Spleen (tissue), 11 donors: ENCODE measurements at regions not wholly inside any gene's neighbourhood (a gene's known extent, or its start where the extent isn't known, plus 50 kb on each side); places are given as distances from the start of the nearest gene placed in this dataset.
"Not testable (repeated sequence)": the region's sequence is repeated elsewhere in the genome, so short reads cannot be mapped to it uniquely, and the experiment has no call there.

Source experiments
- DNase-seq: peaks from one replicate; pipeline ENCODE4 v3.0.0-alpha.2; 2020
- H3K27ac ChIP-seq, 8 donors: fragments of 200-600 bp; sonication (generic) in 7 of 8; 1 replicate in 4 of 8; 2 replicates in 4 of 8; pipeline versions ENCODE4 v1.5.0 to v1.8.0; 2016 to 2021; ENCODE audit warnings: inconsistent platforms in 4 of 8, mild to moderate bottlenecking in 4 of 8, moderate library complexity in 1 of 8
- H3K27me3 ChIP-seq, 7 donors: fragments of 200-600 bp; sonication (generic) in 6 of 7; replicated peaks in 1 of 7; 1 replicate in 4 of 7; 2 replicates in 3 of 7; pipeline versions ENCODE4 v1.5.0 to v1.8.0; 2016 to 2021; ENCODE audit warnings: inconsistent platforms in 3 of 7, mild to moderate bottlenecking in 1 of 7
- H3K36me3 ChIP-seq, 6 donors: fragments of 200-600 bp; sonication (generic) in 5 of 6; 1 replicate in 4 of 6; 2 replicates in 2 of 6; pipeline versions ENCODE4 v1.5.0 to v1.8.0; 2016 to 2021; ENCODE audit warnings: inconsistent platforms in 2 of 6
- H3K4me1 ChIP-seq, 6 donors: fragments of 200-600 bp; sonication (generic) in 5 of 6; 1 replicate in 3 of 6; 2 replicates in 3 of 6; pipeline versions ENCODE4 v1.5.0 to v1.8.0; 2016 to 2021; ENCODE audit warnings: inconsistent platforms in 3 of 6
- H3K4me3 ChIP-seq, 8 donors: fragments of 200-600 bp; sonication (generic) in 7 of 8; 1 replicate in 4 of 8; 2 replicates in 4 of 8; pipeline versions ENCODE4 v1.5.0 to v1.8.0; 2016 to 2021; ENCODE audit warnings: inconsistent platforms in 4 of 8, mild to moderate bottlenecking in 4 of 8, moderate library complexity in 2 of 8
- H3K9me3 ChIP-seq, 8 donors: fragments of 200-600 bp; sonication (generic) in 7 of 8; 1 replicate in 4 of 8; 2 replicates in 4 of 8; pipeline versions ENCODE4 v1.5.0 to v1.8.0; 2016 to 2021; ENCODE audit warnings: inconsistent platforms in 4 of 8
- CTCF ChIP-seq, 11 experiments: fragments of 200-600 bp in 7 of 11; fragments of 450-650 bp in 4 of 11; sonication (generic) in 4 of 11; IDR thresholded peaks in 8 of 11; conservative IDR thresholded peaks in 3 of 11; 1 replicate in 7 of 11; 2 replicates in 4 of 11; pipeline versions ENCODE4 v1.4.0 to v1.8.0; 2016 to 2021; ENCODE audit warnings: antibody characterized with exemption in 11 of 11, inconsistent platforms in 4 of 11, mild to moderate bottlenecking in 1 of 11
- POLR2A ChIP-seq, 3 donors: fragments of 450-650 bp; IDR thresholded peaks; one replicate each; pipeline ENCODE4 v1.5.1; 2017; ENCODE audit warnings: antibody characterized with exemption in 3 of 3, mild to moderate bottlenecking in 1 of 3
- POLR2AphosphoS5 ChIP-seq, 3 donors: sonication (generic); formaldehyde crosslinking; IDR thresholded peaks; one replicate each; pipeline ENCODE4 v1.5.1; 2017; ENCODE audit warnings: antibody characterized with exemption in 3 of 3
- WGBS, 5 donors: extraction: QIAGEN DNeasy Blood & Tissue Kit in 3 of 5; methylation state at CpG; one replicate each; pipeline versions ENCODE4 v1.1.5 to v1.1.7; 2013 to 2018; 5-methylcytosine and 5-hydroxymethylcytosine counted together
- intact Hi-C: fragments of 100-400 bp; cut with DNase I; formaldehyde crosslinking; loops from one replicate; pipeline ENCODE4 v1.15.0; 2023; ENCODE audit warnings: low total_unique reads
- donor health status: healthy with polysubstance abuse.
- donor health status: DM: no; HTN: no; CAD: no; lungs with moderate emphysema.
- donor health status: DM: no; HTN: no; CAD: no.
- donor health status: Bipolar disorder and iron deficiency.
- donor health status: healthy.
- donor health status: DM: no; HTN: no; CAD: no.
- donor health status: DM: yes; HTN: yes; CAD: no.

DNA sequence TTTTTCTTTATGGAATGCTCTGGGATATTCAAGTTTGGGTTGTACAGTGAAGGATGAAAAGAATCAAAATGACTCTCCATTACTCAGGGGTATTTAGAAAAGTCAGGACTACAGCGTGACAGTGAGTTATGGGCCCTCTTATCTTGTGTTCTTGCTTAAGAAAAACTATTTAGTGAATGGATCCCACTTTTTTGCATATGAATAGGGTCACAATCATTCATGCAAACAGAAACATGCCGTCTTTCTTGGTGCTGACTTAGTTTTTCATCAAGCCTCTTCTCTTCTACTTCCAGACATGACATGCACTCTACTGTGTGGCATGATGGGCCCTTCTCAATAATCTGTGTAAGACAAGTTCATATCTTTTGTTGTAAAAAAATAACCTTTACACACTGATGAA lies 488.4 kb upstream of the MMS22L start:
- Histone ChIP-seq H3K27me3 (peaks cover 0 to 3% (median 0%) of the 10 kb centered on the region in 7 donors), H3K27ac (no peak overlapping the region), H3K9me3 (no peaks in the 10 kb centered on the region), H3K4me1 (no peaks in the 10 kb centered on the region), H3K4me3 (no peak overlapping the region), H3K36me3 (no peaks in the 10 kb centered on the region)
- DNase-seq, result no peak
- 30 to 55% (median 42%) methylated on average over 2 of the region's 2 CpGs for WGBS, 5 donors
- no peak for TF ChIP-seq POLR2AphosphoS5 (IDR thresholded peaks at IDR 0.05)
- no peak for TF ChIP-seq CTCF (IDR thresholded peaks at IDR 0.05 in 8 of 11, conservative IDR thresholded peaks at IDR 0.05 in 3 of 11)
- TF ChIP-seq POLR2A (IDR thresholded peaks at IDR 0.05), result no peak
- intact Hi-C loops, result no loop called here

- DNase-seq, result no peak
- no peaks in the 10 kb centered on the region for H3K36me3 ChIP-seq
- H3K9me3 ChIP-seq, result no peaks in the 10 kb centered on the region
- no peak overlapping the region for H3K27ac ChIP-seq
- H3K4me3 ChIP-seq, result no peak overlapping the region
- TF ChIP-seq POLR2A (IDR thresholded peaks at IDR 0.05) (no peak), CTCF (IDR thresholded peaks at IDR 0.05 in 8 of 11, conservative IDR thresholded peaks at IDR 0.05 in 3 of 11) (no peak), POLR2AphosphoS5 (IDR thresholded peaks at IDR 0.05) (no peak)
- intact Hi-C loops, result no loop called here
- peaks cover 0 to 3% (median 0%) of the 10 kb centered on the region in 7 donors for H3K27me3 ChIP-seq
- WGBS, 5 donors, result 85 to 96% (median 92%) methylated on average over 3 to 5 of the region's 5 CpGs
- no peaks in the 10 kb centered on the region for H3K4me1 ChIP-seq
These were observed 492.0 kb upstream of the MMS22L start for GRCh38 chr6:97775012-97775411.

GRCh38 chr6:97778290-97779038 lies 495.4 kb upstream of the MMS22L start:
- Histone ChIP-seq H3K4me3 (no peak overlapping the region), H3K27me3 (no peaks in the 10 kb centered on the region), H3K27ac (no peak overlapping the region), H3K9me3 (no peaks in the 10 kb centered on the region), H3K4me1 (no peaks in the 10 kb centered on the region), H3K36me3 (no peaks in the 10 kb centered on the region)
- DNase-seq, result no peak
- TF ChIP-seq POLR2A (IDR thresholded peaks at IDR 0.05), result no peak
- TF ChIP-seq POLR2AphosphoS5 (IDR thresholded peaks at IDR 0.05), result no peak
- no peak for TF ChIP-seq CTCF (IDR thresholded peaks at IDR 0.05 in 8 of 11, conservative IDR thresholded peaks at IDR 0.05 in 3 of 11)
- intact Hi-C loops, result no loop called here
- WGBS, 5 donors, result 73 to 80% (median 78%) methylated on average over 5 of the region's 5 CpGs

DNA sequence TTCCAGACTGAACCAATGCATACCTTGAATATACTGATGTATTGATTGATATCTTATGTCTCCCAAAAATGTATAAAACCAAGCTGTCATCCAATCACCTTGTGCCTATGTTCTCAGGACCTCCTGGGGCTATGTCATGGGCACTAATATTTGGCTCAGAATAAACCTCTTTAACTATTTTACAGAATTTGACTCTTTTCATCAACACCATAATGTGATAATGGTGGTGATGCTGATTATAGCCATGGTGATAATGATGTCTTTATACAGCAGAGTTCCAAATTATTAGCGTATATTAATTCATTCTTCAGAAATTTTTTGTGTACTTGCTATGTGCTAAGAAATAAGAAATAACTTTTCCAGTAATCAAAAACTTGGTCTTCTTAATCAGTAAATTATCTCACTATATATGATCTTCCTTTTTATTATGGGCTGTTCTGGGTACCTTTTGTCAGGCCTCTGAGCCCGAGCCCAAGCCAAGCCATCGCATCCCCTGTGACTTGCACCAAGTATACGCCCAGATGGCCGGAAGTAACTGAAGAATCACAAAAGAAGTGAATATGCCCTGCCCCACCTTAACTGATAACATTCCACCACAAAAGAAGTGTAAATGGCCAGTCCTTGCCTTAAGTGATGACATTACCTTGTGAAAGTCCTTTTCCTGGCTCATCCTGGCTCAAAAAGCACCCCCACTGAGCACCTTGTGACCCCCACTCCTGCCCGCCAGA lies 496.2 kb upstream of the MMS22L start:
- DNase-seq, H3K27ac ChIP-seq, H3K27me3 ChIP-seq, H3K36me3 ChIP-seq, H3K9me3 ChIP-seq, H3K4me1 ChIP-seq, H3K4me3 ChIP-seq, intact Hi-C loops: not testable (repeated sequence)
- WGBS, 5 donors, result 88 to 92% (median 91%) methylated on average over 5 of the region's 6 CpGs
